Astrocyte (in vitro differentiated cells and primary cell): ENCODE measurements at regions not wholly inside any gene's neighbourhood (a gene's known extent, or its start where the extent isn't known, plus 50 kb on each side); places are given as distances from the start of the nearest gene placed in this dataset.

Source experiments
- CTCF ChIP-seq: IDR thresholded peaks from 2 replicates; pipeline ENCODE4 v1.5.1; 2011; ENCODE audit warnings: low read depth, mild to moderate bottlenecking, inconsistent platforms, low read length, moderate library complexity; ENCODE audit not compliant: insufficient read depth
- EZH2 ChIP-seq: IDR thresholded peaks from 2 replicates; pipeline ENCODE4 v1.6.1; 2012; ENCODE audit warnings: mild to moderate bottlenecking, low read length, inconsistent platforms; ENCODE audit not compliant: insufficient read depth

- no peak for TF ChIP-seq CTCF
- no peak for TF ChIP-seq EZH2
Measured at GRCh38 chr2:225293638-225294037, 105.9 kb upstream of the NYAP2 start.
